GM18511 (cell line): ENCODE measurements at regions not wholly inside any gene's neighbourhood (a gene's known extent, or its start where the extent isn't known, plus 50 kb on each side); places are given as distances from the start of the nearest gene placed in this dataset.

Experiments used
- ATAC-seq: cut with Tn5 transposase; IDR thresholded peaks from one replicate; pipeline ENCODE4 v1.9.1; 2021; ENCODE audit warnings: mild to moderate bottlenecking, moderate library complexity; ENCODE audit not compliant: unreplicated experiment

- no peak for ATAC-seq
Measured at GRCh38 chr9:26742828-26743476, 149.7 kb downstream of the CAAP1 start.

DNA sequence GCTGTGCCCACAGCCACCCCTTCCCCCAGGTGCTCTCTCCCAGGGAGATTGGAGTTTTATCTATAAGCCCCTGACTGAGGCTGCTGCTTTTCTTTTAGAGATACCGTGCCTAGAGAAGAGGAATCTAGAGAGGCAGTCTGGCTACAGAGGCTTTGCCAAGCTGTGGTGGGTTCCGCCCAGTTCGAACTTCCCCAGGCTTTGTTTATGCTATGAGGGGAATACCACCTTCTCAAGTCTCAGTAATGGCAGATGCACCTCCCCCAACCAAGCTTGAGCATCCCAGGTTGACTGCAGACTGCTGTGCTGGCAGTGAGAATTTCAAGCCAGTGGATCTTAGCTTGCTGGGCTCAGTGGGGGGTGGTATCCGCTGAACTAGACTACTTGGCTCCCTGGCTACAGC, 157.4 kb downstream of the CAAP1 start:
- no peak for ATAC-seq

DNA sequence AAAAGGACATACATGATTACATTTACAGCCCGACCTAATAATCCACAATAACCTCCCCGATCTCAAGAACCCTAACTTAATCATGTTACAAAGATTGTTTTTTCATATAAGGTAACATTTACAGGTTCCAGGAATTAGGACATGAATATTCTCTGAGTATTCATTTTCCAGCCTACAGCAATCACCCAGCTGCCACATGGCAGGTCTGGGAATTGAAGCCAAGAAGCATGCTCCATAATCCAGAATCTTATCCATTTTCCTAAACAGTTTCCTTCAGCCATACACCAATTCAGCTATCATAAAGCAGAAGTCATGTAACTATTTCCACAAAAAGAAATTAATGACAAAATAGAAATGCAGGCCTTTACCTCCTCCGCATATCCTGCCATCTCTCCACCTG, 163.4 kb downstream of the CAAP1 start:
- ATAC-seq = no peak

GRCh38 chr9:26727471-26727870, 165.1 kb downstream of the CAAP1 start:
- peak; percentile 85 for ATAC-seq

GRCh38 chr9:26725573-26725972, 167.0 kb downstream of the CAAP1 start:
- no peak for ATAC-seq

GRCh38 chr9:26723486-26723885, 169.1 kb downstream of the CAAP1 start:
- peak; percentile 68 for ATAC-seq

DNA sequence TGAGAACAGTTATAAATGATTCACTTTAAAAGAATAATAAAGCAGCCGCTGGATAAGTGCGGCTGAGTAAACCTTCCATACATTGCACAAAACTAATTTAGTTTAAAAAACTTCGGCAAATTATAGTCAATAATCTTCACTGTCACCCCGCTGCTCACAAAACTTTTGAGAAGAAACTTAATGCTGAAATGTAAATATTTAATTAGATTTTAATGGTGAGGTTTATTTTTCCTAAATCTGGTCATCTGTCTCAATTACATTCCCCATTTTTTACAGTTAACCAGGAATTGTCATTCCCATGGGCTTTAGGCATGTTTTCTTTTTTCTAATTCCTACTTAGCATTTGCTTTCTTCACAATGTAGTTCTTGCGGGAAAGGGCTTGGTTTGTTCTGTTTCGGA, 169.8 kb downstream of the CAAP1 start:
- ATAC-seq = no peak

- ATAC-seq = no peak
Measured at GRCh38 chr9:26710008-26710407, 182.6 kb downstream of the CAAP1 start.

DNA sequence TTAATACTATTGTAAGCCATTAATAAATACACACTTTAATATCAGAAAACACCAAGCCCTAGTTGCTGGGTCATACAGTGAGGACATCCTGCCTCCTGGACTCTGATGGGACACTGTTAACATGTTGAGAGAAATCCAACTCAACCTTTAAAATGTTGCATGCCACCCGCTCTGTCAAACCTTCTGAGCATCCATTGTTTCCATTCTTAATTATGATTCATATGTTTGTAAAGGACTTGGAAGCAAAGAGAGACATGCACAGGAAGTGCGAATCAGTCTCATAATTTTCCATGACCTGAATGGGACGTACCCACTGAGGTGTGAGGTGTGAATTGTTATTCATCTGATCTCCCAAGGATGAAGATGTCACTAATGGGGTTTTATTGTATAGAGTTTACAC, 186.4 kb downstream of the CAAP1 start:
- no peak for ATAC-seq

DNA sequence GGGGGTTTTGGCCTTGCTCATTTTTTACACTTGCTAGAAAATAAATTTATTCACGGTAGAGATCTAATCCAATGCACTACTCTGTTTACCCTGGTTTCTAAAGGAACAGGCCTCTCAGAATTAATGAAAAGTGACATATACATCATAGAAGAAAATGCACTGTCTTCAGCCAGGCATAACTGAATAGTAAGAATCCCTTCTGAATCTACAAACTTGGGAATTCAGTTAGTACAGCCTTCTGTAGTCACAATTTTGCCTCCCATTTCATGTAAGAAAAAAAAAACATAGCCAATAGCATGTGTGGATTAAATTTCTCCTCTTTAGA, 197.3 kb downstream of the CAAP1 start:
- no peak for ATAC-seq

- ATAC-seq = no peak
Measured at GRCh38 chr9:26694381-26695297, 198.0 kb downstream of the CAAP1 start.

DNA sequence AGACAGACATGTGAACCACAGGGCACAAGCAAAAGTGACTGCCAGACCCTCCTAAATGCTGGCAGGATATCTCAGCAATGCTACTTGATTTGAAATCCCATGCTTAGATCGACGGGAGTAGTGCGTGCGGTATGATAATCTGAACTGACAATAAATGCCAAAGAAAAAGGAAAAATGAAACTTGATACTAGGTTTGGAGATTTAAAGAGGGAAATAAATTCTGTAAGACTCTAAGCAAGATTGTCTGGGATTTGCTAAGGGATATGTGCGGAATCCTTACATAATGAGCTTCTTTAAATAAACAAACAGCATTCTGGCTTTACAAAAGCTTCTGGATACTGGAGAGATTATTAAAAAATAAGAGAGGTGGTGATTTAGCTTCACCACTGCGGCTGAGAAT, 203.6 kb downstream of the CAAP1 start:
- ATAC-seq = no peak

DNA sequence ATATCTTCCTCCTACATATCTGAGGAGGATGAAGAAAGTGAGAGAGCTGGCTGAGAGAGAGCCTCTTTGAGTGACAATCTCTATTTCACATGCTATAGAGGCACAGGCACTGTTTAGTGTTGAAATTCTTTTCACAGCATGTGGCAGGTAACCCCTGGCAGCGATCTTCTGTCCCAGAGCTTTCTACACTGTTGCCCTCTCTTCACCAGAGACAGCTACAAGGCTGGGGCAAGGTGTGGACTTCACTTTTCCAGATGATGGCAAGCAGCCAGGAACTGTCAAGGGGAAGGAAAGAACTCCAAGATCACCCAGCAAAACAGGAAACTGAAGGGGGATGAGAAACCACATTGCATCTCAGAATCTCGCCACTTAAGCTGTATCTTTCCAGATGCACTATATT, 205.2 kb downstream of the CAAP1 start:
- ATAC-seq = no peak

DNA sequence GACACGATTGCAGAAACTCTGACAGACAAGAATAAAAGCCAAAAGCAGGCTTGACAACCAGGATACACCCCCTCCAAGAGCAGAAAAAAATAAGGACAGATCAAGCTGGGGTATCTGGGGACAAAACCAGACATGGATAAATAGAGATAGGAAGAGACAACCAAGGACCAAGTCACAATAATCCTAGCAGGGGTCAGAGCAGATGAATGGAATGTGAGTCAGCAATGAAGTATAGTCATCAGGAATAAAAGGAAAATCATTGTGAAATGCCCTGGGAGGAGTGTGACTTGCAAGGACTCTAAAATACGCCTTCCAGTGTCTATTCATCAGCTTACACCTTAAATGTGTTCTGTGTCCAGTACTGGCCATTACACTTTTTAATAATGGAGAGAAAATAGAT, 206.8 kb downstream of the CAAP1 start:
- no peak for ATAC-seq

DNA sequence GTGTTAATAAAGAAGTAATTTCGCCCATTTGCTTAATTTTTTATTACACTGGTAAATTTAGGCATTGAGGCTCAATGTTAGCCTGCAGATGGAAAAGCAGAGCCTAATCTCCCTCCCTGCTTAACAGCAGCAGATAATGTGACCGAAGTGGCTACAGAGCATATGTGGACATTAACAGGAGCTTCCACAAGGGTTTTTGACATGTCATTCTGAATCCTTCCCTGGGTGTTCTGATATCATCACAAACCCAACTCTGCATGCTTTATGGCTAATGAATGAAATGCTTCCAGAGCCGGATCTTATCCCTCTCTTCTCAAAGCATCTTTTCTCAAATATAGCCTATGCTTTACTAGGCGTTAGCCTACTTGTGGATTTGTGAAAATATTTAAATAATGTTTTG, 208.6 kb downstream of the CAAP1 start:
- no peak for ATAC-seq

GRCh38 chr9:26682796-26683496, 209.7 kb downstream of the CAAP1 start:
- ATAC-seq = no peak

- no peak for ATAC-seq
Measured at GRCh38 chr9:26682041-26682440, 210.6 kb downstream of the CAAP1 start.

DNA sequence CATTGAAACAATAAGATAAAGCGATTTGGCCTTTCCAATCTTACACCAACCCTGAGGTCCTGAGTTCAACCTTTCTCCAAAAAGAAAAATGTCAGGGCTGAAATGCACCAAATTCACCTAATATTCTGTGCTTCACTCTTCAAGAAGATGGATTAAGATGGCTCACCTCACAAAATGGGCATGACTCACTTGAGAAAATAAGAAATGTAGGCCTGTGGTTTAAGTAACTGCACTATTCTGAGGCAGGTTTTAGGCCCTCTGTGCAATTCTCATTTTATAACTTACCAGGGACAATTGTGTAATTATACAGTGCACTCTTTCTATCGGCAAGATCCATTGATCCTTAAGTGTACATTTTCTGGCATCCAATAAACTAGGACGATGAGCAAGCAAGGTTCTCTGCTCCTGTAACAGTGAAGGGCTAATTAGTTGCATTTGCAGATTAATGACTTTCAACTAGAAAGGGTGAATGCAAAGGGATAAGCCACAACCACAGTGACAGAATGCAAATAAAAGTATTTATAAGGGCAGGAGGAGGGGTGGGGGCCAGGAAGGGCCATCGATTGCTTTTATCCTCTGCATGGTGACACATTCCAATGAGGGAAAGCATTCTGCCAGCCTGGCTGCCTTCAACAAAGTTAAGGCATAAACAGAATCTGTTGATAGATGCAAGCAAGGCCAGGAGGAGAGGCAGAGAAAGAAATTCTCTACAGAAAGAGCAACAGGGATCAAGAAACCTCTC, 214.5 kb downstream of the CAAP1 start:
- no peak for ATAC-seq

- no peak for ATAC-seq
Measured at GRCh38 chr9:26675035-26675434, 217.6 kb downstream of the CAAP1 start.

DNA sequence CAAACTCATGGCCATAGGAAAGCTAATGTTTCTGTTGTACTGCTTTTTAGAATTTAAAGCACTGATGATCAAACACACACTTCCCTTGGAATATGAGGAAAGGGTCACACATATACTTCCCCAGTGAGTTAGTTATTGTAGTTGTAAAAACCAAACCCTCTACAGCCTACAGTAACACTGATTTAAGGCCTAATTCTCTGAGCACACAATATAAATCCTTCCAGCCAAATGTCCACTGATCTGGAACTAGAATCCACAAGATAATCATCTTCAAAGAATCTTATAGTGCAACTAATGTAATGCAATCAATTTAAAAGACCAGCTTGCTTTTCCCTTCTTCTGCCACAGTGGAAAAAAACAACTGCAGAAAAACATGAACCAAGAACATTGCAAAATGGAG, 219.3 kb downstream of the CAAP1 start:
- ATAC-seq = no peak
